ENCODE measurements at regions not wholly inside any gene's neighbourhood (a gene's known extent, or its start where the extent isn't known, plus 50 kb on each side); places are given as distances from the start of the nearest gene placed in this dataset.

GRCh38 chr1:185515696-185516095, 198.7 kb upstream of the IVNS1ABP start:
- DNase-seq (ENCODE audit: extremely low spot score), result no peak
- ChIA-PET CTCF (interaction anchor here (1.3 to 1.5 kb wide), 3 partner anchors 18 to 80 kb away, joined by 3 to 6 read pairs (median 4); no protein-coding TSS in a partner anchor), POLR2A (no interaction called here)
- no peak for TF ChIP-seq CTCF (IDR thresholded peaks at IDR 0.05; ENCODE audit: control extremely low read depth, extremely low read depth, low read depth, missing control alignments)

GRCh38 chr1:185514311-185514710, 197.3 kb upstream of the IVNS1ABP start:
- TF ChIP-seq CTCF (IDR thresholded peaks at IDR 0.05; ENCODE audit: control extremely low read depth, extremely low read depth, low read depth, missing control alignments), result no peak
- no peak for DNase-seq (ENCODE audit: extremely low spot score)
- ChIA-PET POLR2A (no interaction called here), CTCF (no interaction called here)

- TF ChIP-seq CTCF (IDR thresholded peaks at IDR 0.05; ENCODE audit: control extremely low read depth, extremely low read depth, low read depth, missing control alignments), result no peak
- CTCF ChIA-PET, result no interaction called here
Observed at GRCh38 chr1:185512442-185512841, 195.4 kb upstream of the IVNS1ABP start.

GRCh38 chr1:185501099-185501498, 184.1 kb upstream of the IVNS1ABP start:
- no peak for DNase-seq (ENCODE audit: extremely low spot score)
- ChIA-PET CTCF (interaction anchor here (1.1 to 2.2 kb wide), 3 partner anchors 9 to 17 kb away, joined by 4 to 6 read pairs (median 5); no protein-coding TSS in a partner anchor), POLR2A (no interaction called here)
- TF ChIP-seq CTCF (IDR thresholded peaks at IDR 0.05; ENCODE audit: control extremely low read depth, extremely low read depth, low read depth, missing control alignments), result no peak

More at GRCh38 chr1:185512442-185512841, 195.4 kb upstream of the IVNS1ABP start:
- no peak for DNase-seq (ENCODE audit: extremely low spot score)
- POLR2A ChIA-PET, result no interaction called here

GRCh38 chr1:185500001-185500626, 183.1 kb upstream of the IVNS1ABP start:
- TF ChIP-seq CTCF (IDR thresholded peaks at IDR 0.05; ENCODE audit: control extremely low read depth, extremely low read depth, low read depth, missing control alignments), result no peak
- DNase-seq (ENCODE audit: extremely low spot score), result no peak
- CTCF ChIA-PET, result interaction anchor here (1.1 to 2.2 kb wide), 3 partner anchors 8 to 16 kb away, joined by 4 to 6 read pairs (median 5); no protein-coding TSS in a partner anchor
- POLR2A ChIA-PET, result no interaction called here

GRCh38 chr1:185498207-185498606, 181.2 kb upstream of the IVNS1ABP start:
- ChIA-PET CTCF (interaction anchor here (0.7 to 1.4 kb wide), 3 partner anchors 10 to 15 kb away, joined by 3 to 5 read pairs (median 4); no protein-coding TSS in a partner anchor), POLR2A (no interaction called here)
- DNase-seq (ENCODE audit: extremely low spot score), result no peak
- TF ChIP-seq CTCF (IDR thresholded peaks at IDR 0.05; ENCODE audit: control extremely low read depth, extremely low read depth, low read depth, missing control alignments), result no peak

Measured in GM10248 (cell line).